ENCODE measurements at regions not wholly inside any gene's neighbourhood (a gene's known extent, or its start where the extent isn't known, plus 50 kb on each side); places are given as distances from the start of the nearest gene placed in this dataset.

- TF ChIP-seq, protein P1, sequence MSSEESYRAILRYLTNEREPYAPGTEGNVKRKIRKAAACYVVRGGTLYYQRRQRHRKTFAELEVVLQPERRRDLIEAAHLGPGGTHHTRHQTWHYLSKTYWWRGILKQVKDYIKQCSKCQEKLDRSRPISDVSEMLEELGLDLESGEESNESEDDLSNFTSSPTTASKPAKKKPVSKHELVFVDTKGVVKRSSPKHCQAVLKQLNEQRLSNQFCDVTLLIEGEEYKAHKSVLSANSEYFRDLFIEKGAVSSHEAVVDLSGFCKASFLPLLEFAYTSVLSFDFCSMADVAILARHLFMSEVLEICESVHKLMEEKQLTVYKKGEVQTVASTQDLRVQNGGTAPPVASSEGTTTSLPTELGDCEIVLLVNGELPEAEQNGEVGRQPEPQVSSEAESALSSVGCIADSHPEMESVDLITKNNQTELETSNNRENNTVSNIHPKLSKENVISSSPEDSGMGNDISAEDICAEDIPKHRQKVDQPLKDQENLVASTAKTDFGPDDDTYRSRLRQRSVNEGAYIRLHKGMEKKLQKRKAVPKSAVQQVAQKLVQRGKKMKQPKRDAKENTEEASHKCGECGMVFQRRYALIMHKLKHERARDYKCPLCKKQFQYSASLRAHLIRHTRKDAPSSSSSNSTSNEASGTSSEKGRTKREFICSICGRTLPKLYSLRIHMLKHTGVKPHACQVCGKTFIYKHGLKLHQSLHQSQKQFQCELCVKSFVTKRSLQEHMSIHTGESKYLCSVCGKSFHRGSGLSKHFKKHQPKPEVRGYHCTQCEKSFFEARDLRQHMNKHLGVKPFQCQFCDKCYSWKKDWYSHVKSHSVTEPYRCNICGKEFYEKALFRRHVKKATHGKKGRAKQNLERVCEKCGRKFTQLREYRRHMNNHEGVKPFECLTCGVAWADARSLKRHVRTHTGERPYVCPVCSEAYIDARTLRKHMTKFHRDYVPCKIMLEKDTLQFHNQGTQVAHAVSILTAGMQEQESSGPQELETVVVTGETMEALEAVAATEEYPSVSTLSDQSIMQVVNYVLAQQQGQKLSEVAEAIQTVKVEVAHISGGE (CRISPR knock-in tag; IDR thresholded peaks at IDR 0.05): no peak
- no peak for TF ChIP-seq CBX5 (IDR thresholded peaks at IDR 0.05; ENCODE audit: low read depth)
Observed at GRCh38 chr16:60636117-60636516, 1400.1 kb downstream of the CDH8 start (continued).

GRCh38 chr16:60635548-60635947, 1400.7 kb downstream of the CDH8 start:
- no peaks in the 10 kb centered on the region for H3K27me3 ChIP-seq (replicated peaks in 1 of 2; ENCODE audit: control insufficient read depth in 2 of 2, insufficient read depth in 2 of 2, low read length in 1 of 2)
- ChIA-PET CTCF (no interaction called here), SMC1A (ENCODE audit: uncharacterized antibody, unreplicated experiment) (no interaction called here), RAD21 (ENCODE audit: unreplicated experiment) (no interaction called here), POLR2A (no interaction called here)
- H2AFZ ChIP-seq (ENCODE audit: control insufficient read depth, low read depth, low read length): no peak overlapping the region
- no peaks in the 10 kb centered on the region for H3K4me1 ChIP-seq (ENCODE audit: control insufficient read depth, insufficient read depth, low read length)
- DNase-seq (ENCODE audit: low read depth, low spot score) (no peak), FAIRE-seq (no peak), ATAC-seq (no peak)
- no peak overlapping the region for H3K4me3 ChIP-seq
- no peaks in the 10 kb centered on the region for H4K20me1 ChIP-seq (ENCODE audit: control insufficient read depth, insufficient read depth)
- no peak overlapping the region for H3K9ac ChIP-seq (ENCODE audit: control insufficient read depth, insufficient read depth, low read length)
- H3K27ac ChIP-seq (ENCODE audit: control insufficient read depth, insufficient read depth): no peak overlapping the region
- H3K9me3 ChIP-seq (replicated peaks; ENCODE audit: control insufficient read depth, insufficient read depth, low read length): no peaks in the 10 kb centered on the region
- in situ Hi-C loops (cut with MboI): no loop called here
- H3K36me3 ChIP-seq (ENCODE audit: control insufficient read depth in 2 of 2, insufficient read depth in 2 of 2, low read length in 1 of 2): no peaks in the 10 kb centered on the region
- intact Hi-C loops (cut with micrococcal nuclease; ENCODE audit: unreplicated experiment): no loop called here
- no peak overlapping the region for H3K4me2 ChIP-seq (ENCODE audit: control insufficient read depth, insufficient read depth)
- BruUV-seq (replicated peaks): no TSS peak
- 0% methylated on average over 1 of the region's 1 CpG for WGBS (ENCODE audit: insufficient coverage, insufficient replicate concordance, low lambda C conversion rate, missing lambda C conversion rate)
- H3K79me2 ChIP-seq (ENCODE audit: control insufficient read depth, insufficient read depth, low read length): no peaks in the 10 kb centered on the region
- no peak for TF ChIP-seq RAD51 (IDR thresholded peaks at IDR 0.05)
- no peak for TF ChIP-seq RAD21 (IDR thresholded peaks at IDR 0.05; ENCODE audit: insufficient read depth, low read depth, low read length)
- no peak for TF ChIP-seq ESRRA (IDR thresholded peaks at IDR 0.05; ENCODE audit: low read length)
- no peak for TF ChIP-seq PAX8 (IDR thresholded peaks at IDR 0.05)
- TF ChIP-seq ZBED1 (IDR thresholded peaks at IDR 0.05; ENCODE audit: borderline replicate concordance): no peak
- TF ChIP-seq HDGF (IDR thresholded peaks at IDR 0.05): no peak
- no peak for TF ChIP-seq ZNF592 (IDR thresholded peaks at IDR 0.05)
- no peak for TF ChIP-seq CREB1 (IDR thresholded peaks at IDR 0.05; ENCODE audit: low read depth)
- no peak for TF ChIP-seq STAT3 (IDR thresholded peaks at IDR 0.05; ENCODE audit: low read depth, low read length)
- no peak for TF ChIP-seq PRDM15 (CRISPR knock-in tag; IDR thresholded peaks at IDR 0.05)
- TF ChIP-seq ZNF274 (IDR thresholded peaks at IDR 0.05; ENCODE audit: insufficient read depth, insufficient read length): no peak
- no peak for TF ChIP-seq ETV6 (conservative IDR thresholded peaks at IDR 0.05 in 1 of 2, IDR thresholded peaks at IDR 0.05 in 1 of 2; ENCODE audit: borderline replicate concordance in 1 of 2, low read depth in 1 of 2)
